ENCODE measurements at regions not wholly inside any gene's neighbourhood (a gene's known extent, or its start where the extent isn't known, plus 50 kb on each side); places are given as distances from the start of the nearest gene placed in this dataset.

GRCh38 chrX:82230013-82230412 is 1028.1 kb downstream of the SH3BGRL start (continued):
- TF ChIP-seq, protein P1, sequence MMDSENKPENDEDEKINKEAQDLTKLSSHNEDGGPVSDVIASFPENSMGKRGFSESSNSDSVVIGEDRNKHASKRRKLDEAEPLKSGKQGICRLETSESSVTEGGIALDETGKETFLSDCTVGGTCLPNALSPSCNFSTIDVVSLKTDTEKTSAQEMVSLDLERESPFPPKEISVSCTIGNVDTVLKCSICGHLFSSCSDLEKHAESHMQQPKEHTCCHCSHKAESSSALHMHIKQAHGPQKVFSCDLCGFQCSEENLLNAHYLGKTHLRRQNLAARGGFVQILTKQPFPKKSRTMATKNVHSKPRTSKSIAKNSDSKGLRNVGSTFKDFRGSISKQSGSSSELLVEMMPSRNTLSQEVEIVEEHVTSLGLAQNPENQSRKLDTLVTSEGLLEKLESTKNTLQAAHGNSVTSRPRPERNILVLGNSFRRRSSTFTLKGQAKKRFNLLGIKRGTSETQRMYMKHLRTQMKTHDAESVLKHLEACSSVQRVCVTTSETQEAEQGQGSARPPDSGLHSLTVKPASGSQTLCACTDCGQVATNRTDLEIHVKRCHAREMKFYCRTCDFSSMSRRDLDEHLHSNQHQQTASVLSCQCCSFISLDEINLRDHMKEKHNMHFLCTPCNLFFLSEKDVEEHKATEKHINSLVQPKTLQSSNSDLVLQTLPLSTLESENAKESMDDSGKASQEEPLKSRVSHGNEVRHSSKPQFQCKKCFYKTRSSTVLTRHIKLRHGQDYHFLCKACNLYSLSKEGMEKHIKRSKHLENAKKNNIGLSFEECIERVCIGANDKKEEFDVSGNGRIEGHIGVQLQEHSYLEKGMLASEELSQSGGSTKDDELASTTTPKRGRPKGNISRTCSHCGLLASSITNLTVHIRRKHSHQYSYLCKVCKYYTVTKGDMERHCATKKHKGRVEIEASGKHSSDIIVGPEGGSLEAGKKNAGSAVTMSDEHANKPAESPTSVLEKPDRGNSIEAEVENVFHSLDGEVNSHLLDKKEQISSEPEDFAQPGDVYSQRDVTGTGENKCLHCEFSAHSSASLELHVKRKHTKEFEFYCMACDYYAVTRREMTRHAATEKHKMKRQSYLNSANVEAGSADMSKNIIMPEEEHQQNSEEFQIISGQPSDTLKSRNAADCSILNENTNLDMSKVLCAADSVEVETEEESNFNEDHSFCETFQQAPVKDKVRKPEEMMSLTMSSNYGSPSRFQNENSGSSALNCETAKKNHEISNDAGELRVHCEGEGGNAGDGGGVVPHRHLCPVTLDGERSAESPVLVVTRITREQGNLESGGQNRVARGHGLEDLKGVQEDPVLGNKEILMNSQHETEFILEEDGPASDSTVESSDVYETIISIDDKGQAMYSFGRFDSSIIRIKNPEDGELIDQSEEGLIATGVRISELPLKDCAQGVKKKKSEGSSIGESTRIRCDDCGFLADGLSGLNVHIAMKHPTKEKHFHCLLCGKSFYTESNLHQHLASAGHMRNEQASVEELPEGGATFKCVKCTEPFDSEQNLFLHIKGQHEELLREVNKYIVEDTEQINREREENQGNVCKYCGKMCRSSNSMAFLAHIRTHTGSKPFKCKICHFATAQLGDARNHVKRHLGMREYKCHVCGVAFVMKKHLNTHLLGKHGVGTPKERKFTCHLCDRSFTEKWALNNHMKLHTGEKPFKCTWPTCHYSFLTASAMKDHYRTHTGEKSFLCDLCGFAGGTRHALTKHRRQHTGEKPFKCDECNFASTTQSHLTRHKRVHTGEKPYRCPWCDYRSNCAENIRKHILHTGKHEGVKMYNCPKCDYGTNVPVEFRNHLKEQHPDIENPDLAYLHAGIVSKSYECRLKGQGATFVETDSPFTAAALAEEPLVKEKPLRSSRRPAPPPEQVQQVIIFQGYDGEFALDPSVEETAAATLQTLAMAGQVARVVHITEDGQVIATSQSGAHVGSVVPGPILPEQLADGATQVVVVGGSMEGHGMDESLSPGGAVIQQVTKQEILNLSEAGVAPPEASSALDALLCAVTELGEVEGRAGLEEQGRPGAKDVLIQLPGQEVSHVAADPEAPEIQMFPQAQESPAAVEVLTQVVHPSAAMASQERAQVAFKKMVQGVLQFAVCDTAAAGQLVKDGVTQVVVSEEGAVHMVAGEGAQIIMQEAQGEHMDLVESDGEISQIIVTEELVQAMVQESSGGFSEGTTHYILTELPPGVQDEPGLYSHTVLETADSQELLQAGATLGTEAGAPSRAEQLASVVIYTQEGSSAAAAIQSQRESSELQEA (IDR thresholded peaks at IDR 0.05; ENCODE audit: low read depth): no peak
- TF ChIP-seq TRIM25 (IDR thresholded peaks at IDR 0.05; ENCODE audit: borderline replicate concordance) (no peak), RBM22 (IDR thresholded peaks at IDR 0.05; ENCODE audit: low read depth, low read length, poor library complexity, severe bottlenecking) (no peak), PRPF4 (IDR thresholded peaks at IDR 0.05; ENCODE audit: insufficient read depth, low read depth, low read length, poor library complexity, severe bottlenecking) (no peak)

Data from K562 (cell line).